Activated B cell treated with CpG ODN at 0.5 μM for 24 hours (primary cell): ENCODE measurements at regions not wholly inside any gene's neighbourhood (a gene's known extent, or its start where the extent isn't known, plus 50 kb on each side); places are given as distances from the start of the nearest gene placed in this dataset.

Experiments
- ATAC-seq: fragments of 200-7000 bp; cut with Tn5 transposase; one replicate; pipeline ENCODE4 v1.10.0; 2021; ENCODE audit warnings: low read depth, mild to moderate bottlenecking, moderate library complexity
- CTCF ChIA-PET: fragments of 350-600 bp; sonication (Branson Sonifier 250); formaldehyde crosslinking; loops from one replicate; lab custom pipeline; 2021; ENCODE audit warnings: antibody characterized with exemption; lab: Charles Lee
- POLR2A ChIA-PET: fragments of 350-600 bp; sonication (Branson Sonifier 250); formaldehyde crosslinking; loops from one replicate; lab custom pipeline; 2021; ENCODE audit warnings: antibody characterized with exemption; lab: Charles Lee
- DNase-seq: peaks from one replicate; pipeline ENCODE4 v3.0.0; 2022
- H3K27ac Mint-ChIP-seq: one replicate; pipeline ENCODE4 v1.8.0; 2020; ENCODE audit warnings: mixed read lengths
- H3K27me3 Mint-ChIP-seq: one replicate; pipeline ENCODE4 v1.8.0; 2021; ENCODE audit warnings: mixed read lengths
- H3K36me3 Mint-ChIP-seq: one replicate; pipeline ENCODE4 v1.8.0; 2021; ENCODE audit warnings: low read depth, mixed read lengths
- H3K4me1 Mint-ChIP-seq: one replicate; pipeline ENCODE4 v1.8.0; 2021; ENCODE audit warnings: mixed read lengths
- H3K4me3 Mint-ChIP-seq: one replicate; pipeline ENCODE4 v1.8.0; 2020; ENCODE audit warnings: mild to moderate bottlenecking, mixed read lengths
- H3K9me3 Mint-ChIP-seq: one replicate; pipeline ENCODE4 v1.8.0; 2020; ENCODE audit warnings: mixed read lengths
- CTCF ChIP-seq: fragments of 200-600 bp; IDR thresholded peaks from one replicate; pipeline ENCODE4 v1.8.0; 2022; ENCODE audit warnings: antibody characterized with exemption, mild to moderate bottlenecking
- intact Hi-C: fragments of 100-400 bp; cut with micrococcal nuclease; formaldehyde crosslinking; loops from one replicate; pipeline ENCODE4 v1.15.1; 2024

- H3K27me3 Mint-ChIP-seq, result no peaks in the 10 kb centered on the region
- no peak for ATAC-seq
- ChIA-PET CTCF (no interaction called here), POLR2A (no interaction called here)
- no peak for TF ChIP-seq CTCF
- H3K36me3 Mint-ChIP-seq, result no peaks in the 10 kb centered on the region
- intact Hi-C loops, result no loop called here
- H3K27ac Mint-ChIP-seq, result no peak overlapping the region
- peaks cover 2% of the 10 kb centered on the region for H3K9me3 Mint-ChIP-seq
- no peak overlapping the region for H3K4me3 Mint-ChIP-seq
- DNase-seq, result no peak
- H3K4me1 Mint-ChIP-seq, result no peaks in the 10 kb centered on the region
Measured at GRCh38 chr12:58616618-58617017, 303.7 kb downstream of the LRIG3 start.

- ChIA-PET POLR2A (no interaction called here), CTCF (no interaction called here)
- H3K4me1 Mint-ChIP-seq, result no peaks in the 10 kb centered on the region
- TF ChIP-seq CTCF, result no peak
- no peaks in the 10 kb centered on the region for H3K27me3 Mint-ChIP-seq
- no peak overlapping the region for H3K27ac Mint-ChIP-seq
- ATAC-seq (no peak), DNase-seq (no peak)
- intact Hi-C loops, result no loop called here
- no peaks in the 10 kb centered on the region for H3K9me3 Mint-ChIP-seq
- no peaks in the 10 kb centered on the region for H3K36me3 Mint-ChIP-seq
- no peak overlapping the region for H3K4me3 Mint-ChIP-seq
Measured at GRCh38 chr12:58621126-58621525, 299.2 kb downstream of the LRIG3 start.

GRCh38 chr12:58629376-58629775, 290.9 kb downstream of the LRIG3 start:
- intact Hi-C loops, result no loop called here
- H3K27me3 Mint-ChIP-seq, result no peaks in the 10 kb centered on the region
- no peaks in the 10 kb centered on the region for H3K9me3 Mint-ChIP-seq
- H3K4me3 Mint-ChIP-seq, result no peak overlapping the region
- ChIA-PET CTCF (no interaction called here), POLR2A (no interaction called here)
- H3K36me3 Mint-ChIP-seq, result no peaks in the 10 kb centered on the region
- H3K4me1 Mint-ChIP-seq, result no peaks in the 10 kb centered on the region
- DNase-seq (no peak), ATAC-seq (no peak)
- H3K27ac Mint-ChIP-seq, result no peak overlapping the region
- TF ChIP-seq CTCF, result no peak

- CTCF ChIA-PET, result no interaction called here
- Mint-ChIP-seq H3K27me3 (no peaks in the 10 kb centered on the region), H3K9me3 (peaks cover 3% of the 10 kb centered on the region), H3K36me3 (no peaks in the 10 kb centered on the region), H3K4me3 (no peak overlapping the region), H3K4me1 (no peaks in the 10 kb centered on the region), H3K27ac (no peak overlapping the region)
- no peak for ATAC-seq
- POLR2A ChIA-PET, result no interaction called here
- TF ChIP-seq CTCF, result no peak
- DNase-seq, result no peak
- intact Hi-C loops, result no loop called here
Measured at GRCh38 chr12:58633479-58633878, 286.8 kb downstream of the LRIG3 start.

GRCh38 chr12:58639318-58639934, 280.9 kb downstream of the LRIG3 start:
- Mint-ChIP-seq H3K27ac (no peak overlapping the region), H3K4me3 (no peak overlapping the region), H3K27me3 (no peaks in the 10 kb centered on the region), H3K4me1 (no peaks in the 10 kb centered on the region), H3K9me3 (peaks cover 3% of the 10 kb centered on the region), H3K36me3 (no peaks in the 10 kb centered on the region)
- POLR2A ChIA-PET, result no interaction called here
- CTCF ChIA-PET, result no interaction called here
- TF ChIP-seq CTCF, result no peak
- intact Hi-C loops, result no loop called here
- DNase-seq, result no peak
- no peak for ATAC-seq
